Hepatocyte (in vitro differentiated cells): ENCODE measurements at regions not wholly inside any gene's neighbourhood (a gene's known extent, or its start where the extent isn't known, plus 50 kb on each side); places are given as distances from the start of the nearest gene placed in this dataset.

Source experiments
- CTCF ChIP-seq: fragments of 200-600 bp; sonication (generic); IDR thresholded peaks from 2 replicates; pipeline ENCODE4 v1.5.1; 2016; ENCODE audit warnings: antibody characterized with exemption, mild to moderate bottlenecking; ENCODE audit not compliant: poor library complexity
- EZH2 ChIP-seq: fragments of 200-600 bp; sonication (generic); IDR thresholded peaks from 2 replicates; pipeline ENCODE4 v1.6.1; 2016; ENCODE audit warnings: antibody characterized with exemption, mild to moderate bottlenecking, borderline replicate concordance

- no peak for TF ChIP-seq EZH2
- no peak for TF ChIP-seq CTCF
Observed at GRCh38 chr14:73782623-73783022, 68.4 kb upstream of the PNMA1 start.
